ENCODE measurements at regions not wholly inside any gene's neighbourhood (a gene's known extent, or its start where the extent isn't known, plus 50 kb on each side); places are given as distances from the start of the nearest gene placed in this dataset.

GRCh38 chr2:236840857-236841256 lies 244.8 kb upstream of the COPS8 start:
- no peak overlapping the region for H3K27ac Mint-ChIP-seq
- peaks cover 5% of the 10 kb centered on the region for H3K27me3 Mint-ChIP-seq
- H3K4me1 Mint-ChIP-seq = no peaks in the 10 kb centered on the region
- no peak for ATAC-seq (ENCODE audit: low read depth)
- POLR2A ChIA-PET = no interaction called here
- H3K36me3 Mint-ChIP-seq = no peaks in the 10 kb centered on the region
- no peak for DNase-seq
- H3K4me3 Mint-ChIP-seq = no peak overlapping the region
- no peaks in the 10 kb centered on the region for H3K9me3 Mint-ChIP-seq

- ATAC-seq (ENCODE audit: low read depth) (no peak), DNase-seq (no peak)
- POLR2A ChIA-PET = no interaction called here
- no peaks in the 10 kb centered on the region for H3K4me1 Mint-ChIP-seq
- H3K27me3 Mint-ChIP-seq = peaks cover 5% of the 10 kb centered on the region
- H3K9me3 Mint-ChIP-seq = no peaks in the 10 kb centered on the region
- no peak overlapping the region for H3K4me3 Mint-ChIP-seq
- H3K36me3 Mint-ChIP-seq = no peaks in the 10 kb centered on the region
- no peak overlapping the region for H3K27ac Mint-ChIP-seq
Observed at GRCh38 chr2:236841389-236841788, 244.3 kb upstream of the COPS8 start.

DNA sequence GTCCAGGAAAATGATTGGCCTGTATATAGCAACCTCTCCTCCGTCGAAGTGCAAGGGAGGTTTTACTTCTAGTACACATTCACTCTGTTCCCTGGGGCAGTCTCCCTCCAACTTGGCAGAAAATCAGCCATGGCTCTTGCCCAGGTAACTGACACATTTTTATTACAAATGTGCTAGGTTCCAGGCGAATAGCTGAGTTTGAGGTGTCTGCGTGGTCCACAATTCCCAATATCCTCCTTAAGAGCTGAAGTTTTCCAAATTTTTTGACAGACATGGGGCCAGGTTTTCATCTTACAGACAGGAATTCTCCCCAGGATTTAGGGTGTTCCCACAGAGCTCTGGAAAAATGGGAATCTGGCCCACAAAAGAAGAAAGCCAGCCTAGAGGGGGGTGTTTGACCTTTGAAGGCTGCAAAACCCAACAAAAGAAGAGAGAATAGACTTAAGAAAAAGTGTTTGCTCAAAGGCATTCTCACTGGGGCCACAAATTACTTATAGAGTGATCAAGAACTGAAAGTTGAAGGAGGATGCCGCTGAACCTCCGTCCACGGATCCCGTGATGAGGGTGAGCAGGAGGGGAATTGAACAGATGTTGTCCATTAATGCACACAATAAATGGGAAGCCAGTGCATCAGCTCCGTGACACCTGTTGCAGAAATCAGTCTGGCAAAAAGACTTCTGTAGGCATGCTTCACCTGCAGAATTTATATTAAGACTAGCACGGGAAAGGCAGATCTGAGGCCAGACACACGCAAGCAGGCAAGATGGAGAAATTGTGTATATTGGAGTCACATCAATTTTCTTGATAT lies 242.3 kb upstream of the COPS8 start:
- Mint-ChIP-seq H3K4me1 (no peaks in the 10 kb centered on the region), H3K27me3 (peaks cover 3% of the 10 kb centered on the region), H3K4me3 (no peak overlapping the region), H3K36me3 (no peaks in the 10 kb centered on the region), H3K27ac (no peak overlapping the region), H3K9me3 (no peaks in the 10 kb centered on the region)
- POLR2A ChIA-PET = no interaction called here
- DNase-seq = no peak
- no peak for ATAC-seq (ENCODE audit: low read depth)

GRCh38 chr2:236844711-236845110 lies 241.0 kb upstream of the COPS8 start:
- ATAC-seq (ENCODE audit: low read depth) (no peak), DNase-seq (no peak)
- H3K27me3 Mint-ChIP-seq = peaks cover 2% of the 10 kb centered on the region
- POLR2A ChIA-PET = no interaction called here
- H3K9me3 Mint-ChIP-seq = no peaks in the 10 kb centered on the region
- no peaks in the 10 kb centered on the region for H3K4me1 Mint-ChIP-seq
- H3K36me3 Mint-ChIP-seq = no peaks in the 10 kb centered on the region
- H3K27ac Mint-ChIP-seq = no peak overlapping the region
- H3K4me3 Mint-ChIP-seq = no peak overlapping the region

GRCh38 chr2:236847023-236847422 lies 238.7 kb upstream of the COPS8 start:
- Mint-ChIP-seq H3K27ac (no peak overlapping the region), H3K4me1 (no peaks in the 10 kb centered on the region), H3K27me3 (peaks cover 2% of the 10 kb centered on the region), H3K36me3 (no peaks in the 10 kb centered on the region), H3K4me3 (no peak overlapping the region), H3K9me3 (no peaks in the 10 kb centered on the region)
- ATAC-seq (ENCODE audit: low read depth) = no peak
- DNase-seq = no peak
- POLR2A ChIA-PET = no interaction called here

DNA sequence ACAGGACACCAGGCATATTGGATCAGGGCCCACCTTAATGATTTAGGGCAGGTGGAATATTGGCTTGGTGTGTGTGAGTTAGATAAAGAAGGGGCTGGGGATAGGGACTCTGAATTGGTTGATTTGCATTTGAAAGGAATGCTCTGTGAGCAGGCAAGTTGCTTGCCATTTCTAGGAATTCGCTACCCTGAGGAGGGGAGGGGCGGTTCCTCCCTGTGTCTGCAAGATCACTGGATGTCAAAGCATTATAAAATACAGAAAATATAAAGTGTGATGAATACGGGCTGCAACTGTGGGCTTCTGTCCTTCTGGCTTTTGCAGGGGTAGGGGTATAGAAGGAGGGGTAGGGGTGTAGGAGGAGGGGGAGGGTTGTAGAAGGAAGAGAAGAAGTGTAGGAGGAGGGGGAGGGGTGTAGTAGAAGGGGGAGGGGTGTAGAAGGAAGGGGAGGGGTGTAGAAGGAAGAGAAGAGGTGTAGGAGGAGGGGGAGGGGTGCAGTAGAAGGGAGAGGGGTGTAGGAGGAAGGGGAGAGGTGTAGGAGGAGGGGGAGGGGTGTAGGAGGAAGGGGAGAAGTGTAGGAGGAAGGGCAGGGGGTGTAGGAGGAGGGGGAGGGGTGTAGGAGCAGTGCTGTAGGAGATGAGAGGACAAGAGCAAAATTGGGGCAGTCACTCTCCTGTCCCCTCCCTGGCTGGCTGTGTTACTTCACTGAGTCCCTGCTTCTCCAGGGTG lies 238.0 kb upstream of the COPS8 start:
- POLR2A ChIA-PET = no interaction called here
- no peaks in the 10 kb centered on the region for H3K4me1 Mint-ChIP-seq
- H3K4me3 Mint-ChIP-seq = no peak overlapping the region
- ATAC-seq (ENCODE audit: low read depth) = no peak
- DNase-seq = no peak
- H3K27me3 Mint-ChIP-seq = peaks cover 2% of the 10 kb centered on the region
- H3K36me3 Mint-ChIP-seq = no peaks in the 10 kb centered on the region
- no peak overlapping the region for H3K27ac Mint-ChIP-seq
- H3K9me3 Mint-ChIP-seq = no peaks in the 10 kb centered on the region

- no peak for DNase-seq
- peaks cover 2% of the 10 kb centered on the region for H3K27me3 Mint-ChIP-seq
- no peak overlapping the region for H3K27ac Mint-ChIP-seq
- no peaks in the 10 kb centered on the region for H3K4me1 Mint-ChIP-seq
- no peaks in the 10 kb centered on the region for H3K9me3 Mint-ChIP-seq
- no peak overlapping the region for H3K4me3 Mint-ChIP-seq
- no peak for ATAC-seq (ENCODE audit: low read depth)
- POLR2A ChIA-PET = no interaction called here
- no peaks in the 10 kb centered on the region for H3K36me3 Mint-ChIP-seq
Observed at GRCh38 chr2:236848501-236848900, 237.2 kb upstream of the COPS8 start.

GRCh38 chr2:236849508-236849907 lies 236.2 kb upstream of the COPS8 start:
- Mint-ChIP-seq H3K4me3 (no peak overlapping the region), H3K27ac (no peak overlapping the region), H3K27me3 (peaks cover 2% of the 10 kb centered on the region), H3K9me3 (no peaks in the 10 kb centered on the region), H3K36me3 (no peaks in the 10 kb centered on the region), H3K4me1 (no peaks in the 10 kb centered on the region)
- POLR2A ChIA-PET = no interaction called here
- no peak for DNase-seq
- no peak for ATAC-seq (ENCODE audit: low read depth)

DNA sequence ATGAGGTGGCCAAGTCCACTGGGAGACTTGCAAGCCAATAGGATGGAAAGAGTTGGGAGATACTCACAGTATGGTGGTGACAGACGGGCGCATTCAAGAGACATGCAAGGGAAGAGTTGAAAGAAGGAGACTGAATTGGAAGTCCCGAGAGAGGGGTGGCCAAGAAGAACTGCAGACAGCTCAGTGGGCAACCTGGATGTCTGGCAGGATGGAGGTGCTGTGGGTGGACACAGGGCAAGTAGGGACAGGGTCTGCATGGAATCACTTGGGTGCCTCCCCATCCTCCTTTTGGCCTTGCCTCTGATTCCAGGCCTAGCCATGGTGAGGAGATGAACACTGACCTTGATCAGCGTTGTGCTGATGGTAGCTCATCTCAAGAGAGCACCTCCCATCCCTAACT lies 235.7 kb upstream of the COPS8 start:
- Mint-ChIP-seq H3K27me3 (peaks cover 2% of the 10 kb centered on the region), H3K4me1 (no peaks in the 10 kb centered on the region), H3K27ac (no peak overlapping the region), H3K4me3 (no peak overlapping the region), H3K9me3 (no peaks in the 10 kb centered on the region), H3K36me3 (no peaks in the 10 kb centered on the region)
- POLR2A ChIA-PET = no interaction called here
- no peak for DNase-seq
- no peak for ATAC-seq (ENCODE audit: low read depth)

GRCh38 chr2:236851187-236851586 lies 234.5 kb upstream of the COPS8 start:
- Mint-ChIP-seq H3K4me3 (no peak overlapping the region), H3K9me3 (no peaks in the 10 kb centered on the region), H3K27ac (no peak overlapping the region), H3K27me3 (peaks cover 3% of the 10 kb centered on the region), H3K4me1 (no peaks in the 10 kb centered on the region), H3K36me3 (no peaks in the 10 kb centered on the region)
- POLR2A ChIA-PET = no interaction called here
- no peak for ATAC-seq (ENCODE audit: low read depth)
- DNase-seq = no peak

DNA sequence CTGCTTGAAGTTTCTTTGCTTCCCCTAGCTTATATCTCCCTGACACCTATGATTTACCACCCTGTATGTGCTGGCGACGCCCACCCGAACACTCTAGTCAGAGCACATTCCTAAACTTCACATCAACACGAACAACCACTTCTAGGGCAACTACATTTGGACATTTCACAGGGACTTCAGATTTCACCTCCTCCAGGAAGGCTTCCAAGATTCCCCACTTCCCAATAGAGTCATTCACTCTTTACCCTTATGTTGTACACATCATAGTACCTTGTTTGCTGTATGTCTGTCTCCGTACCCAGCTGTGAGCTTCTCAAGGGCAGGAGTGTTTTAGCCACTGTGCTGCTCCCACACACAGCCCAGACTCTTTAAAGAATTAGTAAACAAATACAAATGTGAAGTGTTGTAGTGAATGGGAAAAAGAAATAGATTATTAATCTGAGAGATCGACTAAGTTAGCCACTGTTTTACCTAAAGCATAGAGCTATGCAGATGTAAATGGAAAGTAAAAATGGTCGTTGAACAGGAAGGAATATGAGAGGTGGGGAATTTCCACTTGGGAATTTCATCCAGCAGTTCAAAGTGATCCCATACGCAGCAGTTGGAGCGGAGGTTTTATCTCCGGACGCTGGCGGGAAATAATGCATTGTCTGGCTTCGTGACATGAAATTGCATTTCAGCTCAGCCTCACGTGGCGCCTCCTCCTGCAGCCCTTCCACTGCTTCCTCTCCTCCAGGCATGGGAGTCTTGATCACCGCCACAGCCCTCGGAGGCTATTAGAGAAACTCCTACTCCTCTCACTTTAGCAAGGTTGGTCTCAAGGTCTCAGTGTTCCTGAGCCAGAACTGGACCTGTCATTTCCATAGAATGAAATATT lies 233.4 kb upstream of the COPS8 start:
- no peaks in the 10 kb centered on the region for H3K4me1 Mint-ChIP-seq
- no peak overlapping the region for H3K4me3 Mint-ChIP-seq
- H3K9me3 Mint-ChIP-seq = no peaks in the 10 kb centered on the region
- H3K36me3 Mint-ChIP-seq = no peaks in the 10 kb centered on the region
- no peak for ATAC-seq (ENCODE audit: low read depth)
- H3K27ac Mint-ChIP-seq = no peak overlapping the region
- POLR2A ChIA-PET = no interaction called here
- peaks cover 3% of the 10 kb centered on the region for H3K27me3 Mint-ChIP-seq
- no peak for DNase-seq

DNA sequence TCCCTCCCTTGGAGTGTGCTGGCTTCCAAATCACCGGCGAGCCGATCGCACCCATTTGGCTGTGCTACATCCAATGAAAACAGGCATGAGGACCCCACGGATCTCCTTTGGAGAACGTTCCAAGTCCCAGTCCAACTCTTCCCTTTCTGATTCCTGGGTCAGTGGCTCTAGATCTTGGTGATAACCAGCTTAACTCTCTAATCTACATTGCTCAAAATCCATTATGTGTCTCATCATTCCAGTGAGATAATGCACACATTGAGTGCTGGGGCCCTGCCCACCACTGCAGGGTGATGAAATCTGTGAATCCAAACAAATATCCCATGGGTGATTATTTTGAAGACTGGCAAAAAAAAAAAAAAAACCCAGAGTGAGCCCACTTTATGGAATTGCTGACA lies 232.7 kb upstream of the COPS8 start:
- POLR2A ChIA-PET = no interaction called here
- no peak overlapping the region for H3K4me3 Mint-ChIP-seq
- ATAC-seq (ENCODE audit: low read depth) = no peak

DNA sequence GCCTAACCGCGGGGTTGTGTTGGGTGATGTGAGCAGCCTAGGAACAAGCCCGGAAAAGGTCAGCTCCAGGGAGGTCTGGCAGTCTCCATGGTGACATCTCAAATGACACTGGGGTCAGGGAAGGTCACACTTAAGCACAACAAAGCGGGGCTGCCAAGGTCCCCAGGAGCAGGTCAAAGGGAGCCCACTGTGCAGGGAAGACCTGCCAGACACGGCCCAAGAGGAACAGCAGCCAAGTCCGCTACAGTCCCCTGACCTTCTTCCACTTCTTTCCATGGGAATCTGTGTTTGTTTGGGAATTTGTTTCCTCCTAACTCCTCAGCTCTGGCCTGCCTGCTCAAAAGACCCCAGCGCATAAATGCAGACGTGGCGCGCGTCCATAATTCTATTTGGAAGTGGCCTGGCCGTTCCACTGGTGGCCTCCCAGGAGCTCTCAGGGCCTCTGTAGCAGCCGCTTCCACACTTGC lies 232.1 kb upstream of the COPS8 start:
- Mint-ChIP-seq H3K27ac (no peak overlapping the region), H3K4me1 (no peaks in the 10 kb centered on the region), H3K4me3 (no peak overlapping the region), H3K9me3 (no peaks in the 10 kb centered on the region), H3K27me3 (peaks cover 1% of the 10 kb centered on the region), H3K36me3 (no peaks in the 10 kb centered on the region)
- DNase-seq (no peak), ATAC-seq (ENCODE audit: low read depth) (no peak)
- POLR2A ChIA-PET = no interaction called here

More for the DNA sequence above, 232.7 kb upstream of the COPS8 start:
- Mint-ChIP-seq H3K4me1 (no peaks in the 10 kb centered on the region), H3K27ac (no peak overlapping the region), H3K9me3 (no peaks in the 10 kb centered on the region), H3K36me3 (no peaks in the 10 kb centered on the region), H3K27me3 (peaks cover 3% of the 10 kb centered on the region)
- DNase-seq = no peak
